Panc1 (cell line): ENCODE measurements at regions not wholly inside any gene's neighbourhood (a gene's known extent, or its start where the extent isn't known, plus 50 kb on each side); places are given as distances from the start of the nearest gene placed in this dataset.

Experiments
- ATAC-seq: fragments of 200-7000 bp; cut with Tn5 transposase; 2 replicates; pipeline ENCODE4 v1.9.1; 2020; ENCODE audit warnings: mild to moderate bottlenecking, moderate library complexity
- BruUV-seq: library from RNA; stranded (reverse); fragments of 400-500 nt; replicated peaks from 2 replicates; lab custom pipeline; 2021; lab: Mats Ljungman, UMichigan
- CTCF ChIA-PET: fragments of 300-600 bp; sonication (Branson Sonifier 250); formaldehyde crosslinking; loops from one replicate; lab custom pipeline; 2022; ENCODE audit warnings: antibody characterized with exemption; lab: Charles Lee
- POLR2A ChIA-PET: fragments of 300-600 bp; sonication (Branson Sonifier 250); formaldehyde crosslinking; loops from one replicate; lab custom pipeline; 2022; ENCODE audit warnings: antibody characterized with exemption; lab: Charles Lee
- DNase-seq: peaks from one replicate; pipeline ENCODE4 v3.0.0-alpha.2; 2010; ENCODE audit warnings: low read depth, low spot score
- H3K27ac ChIP-seq: 2 replicates; pipeline ENCODE4 v1.5.1; 2011; ENCODE audit warnings: mild to moderate bottlenecking, low read length, inconsistent platforms
- H3K27me3 ChIP-seq: fragments of 200-500 bp; sonication (Bioruptor generic); 2 replicates; pipeline ENCODE4 v1.6.0; 2014; ENCODE audit warnings: low read length, inconsistent platforms; ENCODE audit not compliant: control insufficient read depth, insufficient read depth
- H3K36me3 ChIP-seq: fragments of 200-500 bp; sonication (Bioruptor generic); 2 replicates; pipeline ENCODE4 v1.5.1; 2014; ENCODE audit warnings: inconsistent platforms, mild to moderate bottlenecking, low read length, moderate library complexity; ENCODE audit not compliant: control insufficient read depth, insufficient read depth
- H3K4me1 ChIP-seq: 2 replicates; pipeline ENCODE4 v1.5.1; 2011; ENCODE audit warnings: inconsistent platforms, mild to moderate bottlenecking, low read length, moderate library complexity; ENCODE audit not compliant: control insufficient read depth, insufficient read depth
- H3K4me3 ChIP-seq, 2 experiments: 2 replicates each; pipeline ENCODE4 v1.5.1; 2011 to 2012; ENCODE audit warnings: low read depth in 2 of 2, low read length in 2 of 2, mild to moderate bottlenecking in 2 of 2, inconsistent platforms in 1 of 2, moderate library complexity in 1 of 2
- H3K9me3 ChIP-seq: fragments of 200-500 bp; sonication (Bioruptor generic); 2 replicates; pipeline ENCODE4 v1.5.1; 2014; ENCODE audit warnings: low read depth, mild to moderate bottlenecking, inconsistent platforms, low read length, moderate library complexity; ENCODE audit not compliant: control insufficient read depth, insufficient read depth
- CTCF ChIP-seq: fragments of 450-650 bp; IDR thresholded peaks from 2 replicates; pipeline ENCODE4 v1.5.1; 2017; ENCODE audit warnings: mild to moderate bottlenecking
- POLR2AphosphoS5 ChIP-seq: IDR thresholded peaks from 2 replicates; pipeline ENCODE4 v1.6.1; 2012; ENCODE audit warnings: mild to moderate bottlenecking, low read depth, low read length, moderate library complexity
- REST ChIP-seq, 2 experiments: IDR thresholded peaks; 2 replicates each; pipeline ENCODE4 v1.6.1; 2011 to 2012; ENCODE audit warnings: low read depth in 2 of 2, control low read depth in 1 of 2, low read length in 1 of 2, mild to moderate bottlenecking in 1 of 2, moderate library complexity in 1 of 2; ENCODE audit not compliant: insufficient read depth in 1 of 2
- SIN3A ChIP-seq: IDR thresholded peaks from 2 replicates; pipeline ENCODE4 v1.6.1; 2012; ENCODE audit warnings: low read depth, mild to moderate bottlenecking, low read length, moderate library complexity, borderline replicate concordance; ENCODE audit not compliant: insufficient read depth
- TCF7L2 ChIP-seq: IDR thresholded peaks from 2 replicates; pipeline ENCODE4 v1.6.1; 2011; ENCODE audit warnings: mild to moderate bottlenecking, low read depth, low read length, inconsistent platforms
- in situ Hi-C: cut with HindIII; loops from 2 replicates; pipeline ENCODE4 v1.10.0; 2016; ENCODE audit warnings: low sequenced_read_pairs, low pct_unique_long_range_greater_than_20kb
- intact Hi-C: fragments of 100-400 bp; cut with micrococcal nuclease; formaldehyde crosslinking; loops from one replicate; pipeline ENCODE4 v1.10.0; 2022; ENCODE audit not compliant: unreplicated experiment

DNA sequence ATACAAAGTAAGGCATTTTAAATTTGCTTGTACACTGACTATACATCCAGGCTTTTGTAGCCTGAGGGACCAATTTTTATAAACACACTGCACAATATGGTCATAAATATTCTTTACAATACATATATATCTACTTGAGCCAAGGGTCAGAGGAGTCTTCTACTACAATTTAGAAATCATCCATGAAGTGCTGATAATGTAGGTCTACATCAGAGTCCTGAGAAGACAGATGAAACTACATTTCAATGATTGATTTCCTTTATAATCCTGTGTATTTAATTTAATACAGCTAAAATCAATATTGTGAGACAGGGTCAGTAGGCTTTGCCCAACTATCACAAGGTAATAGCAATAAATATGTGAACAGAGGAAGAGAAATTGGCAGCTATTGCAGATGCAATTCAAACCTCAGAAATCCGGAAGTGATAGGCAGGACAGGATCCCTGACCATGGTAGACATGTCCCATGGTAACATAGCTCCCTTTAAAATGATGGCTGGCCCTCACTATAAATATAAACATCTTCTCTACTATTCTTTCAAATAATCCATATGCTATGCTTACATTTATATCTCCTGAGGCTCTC is 318.0 kb upstream of the POT1 start:
- H3K27ac ChIP-seq, result no peak overlapping the region
- DNase-seq (no peak), ATAC-seq (no peak)
- in situ Hi-C loops, result no loop called here
- H3K4me1 ChIP-seq, result no peaks in the 10 kb centered on the region
- H3K27me3 ChIP-seq, result no peaks in the 10 kb centered on the region
- no peak for TF ChIP-seq SIN3A
- ChIA-PET POLR2A (no interaction called here), CTCF (no interaction called here)
- intact Hi-C loops, result no loop called here
- no peak overlapping the region for H3K4me3 ChIP-seq
- BruUV-seq, result no TSS peak
- no peaks in the 10 kb centered on the region for H3K36me3 ChIP-seq
- H3K9me3 ChIP-seq, result no peaks in the 10 kb centered on the region

- Histone ChIP-seq H3K27me3 (no peaks in the 10 kb centered on the region), H3K4me1 (no peaks in the 10 kb centered on the region), H3K27ac (no peak overlapping the region), H3K4me3 (no peak overlapping the region), H3K36me3 (no peaks in the 10 kb centered on the region), H3K9me3 (no peaks in the 10 kb centered on the region)
- TF ChIP-seq POLR2AphosphoS5 (no peak), TCF7L2 (no peak), SIN3A (no peak), CTCF (no peak), REST (IDR thresholded peaks at IDR 0.05; ENCODE audit: insufficient read depth in 1 of 2, low read depth in 2 of 2, low read length in 1 of 2) (no peak)
- BruUV-seq, result no TSS peak
- intact Hi-C loops (no loop called here), in situ Hi-C loops (no loop called here)
- ATAC-seq, result no peak
- ChIA-PET POLR2A (no interaction called here), CTCF (no interaction called here)
- DNase-seq, result no peak
Observed at GRCh38 chr7:125246706-125247105, 317.1 kb upstream of the POT1 start.

- no peak for ATAC-seq
- BruUV-seq, result no TSS peak
Observed at GRCh38 chr7:125241548-125241947, 311.9 kb upstream of the POT1 start.

More at GRCh38 chr7:125241548-125241947, 311.9 kb upstream of the POT1 start:
- TF ChIP-seq REST (IDR thresholded peaks at IDR 0.05; ENCODE audit: insufficient read depth in 1 of 2, low read depth in 2 of 2, low read length in 1 of 2) (no peak), CTCF (no peak), SIN3A (no peak), TCF7L2 (no peak), POLR2AphosphoS5 (no peak)
- Histone ChIP-seq H3K36me3 (no peaks in the 10 kb centered on the region), H3K9me3 (no peaks in the 10 kb centered on the region), H3K4me3 (no peak overlapping the region), H3K4me1 (no peaks in the 10 kb centered on the region), H3K27me3 (no peaks in the 10 kb centered on the region), H3K27ac (no peak overlapping the region)
- CTCF ChIA-PET, result no interaction called here
- intact Hi-C loops, result no loop called here
- in situ Hi-C loops, result no loop called here
- POLR2A ChIA-PET, result no interaction called here
- no peak for DNase-seq
